HG02840 (cell line): ENCODE measurements at regions not wholly inside any gene's neighbourhood (a gene's known extent, or its start where the extent isn't known, plus 50 kb on each side); places are given as distances from the start of the nearest gene placed in this dataset.
"Not testable (repeated sequence)": the region's sequence is repeated elsewhere in the genome, so short reads cannot be mapped to it uniquely, and the experiment has no call there.

Experiments used
- ATAC-seq: cut with Tn5 transposase; IDR thresholded peaks from one replicate; pipeline ENCODE4 v1.9.1; 2021; ENCODE audit warnings: mild to moderate bottlenecking, moderate library complexity, moderate number of reproducible peaks; ENCODE audit not compliant: unreplicated experiment, low FRiP score

- ATAC-seq, result no peak
These were observed 993.1 kb upstream of the CNTN5 start for GRCh38 chr11:98027652-98028051.

- ATAC-seq, result no peak
These were observed 990.9 kb upstream of the CNTN5 start for GRCh38 chr11:98029832-98030231.

GRCh38 chr11:98036810-98037209 lies 983.9 kb upstream of the CNTN5 start:
- ATAC-seq, result no peak

- ATAC-seq, result no peak
These were observed 980.5 kb upstream of the CNTN5 start for GRCh38 chr11:98040061-98040808.

GRCh38 chr11:98047647-98048046 lies 973.1 kb upstream of the CNTN5 start:
- no peak for ATAC-seq

GRCh38 chr11:98053851-98054250 lies 966.9 kb upstream of the CNTN5 start:
- no peak for ATAC-seq

- no peak for ATAC-seq
These were observed 963.8 kb upstream of the CNTN5 start for GRCh38 chr11:98056945-98057344.

- no peak for ATAC-seq
These were observed 961.3 kb upstream of the CNTN5 start for GRCh38 chr11:98059488-98059887.

GRCh38 chr11:98060759-98061158 lies 960.0 kb upstream of the CNTN5 start:
- ATAC-seq, result no peak

GRCh38 chr11:98061858-98062257 lies 958.9 kb upstream of the CNTN5 start:
- no peak for ATAC-seq

GRCh38 chr11:98062714-98063113 lies 958.0 kb upstream of the CNTN5 start:
- no peak for ATAC-seq

- ATAC-seq, result no peak
These were observed 952.5 kb upstream of the CNTN5 start for GRCh38 chr11:98068251-98068650.

- ATAC-seq, result not testable (repeated sequence)
These were observed 951.6 kb upstream of the CNTN5 start for GRCh38 chr11:98069147-98069546.

GRCh38 chr11:98069861-98070260 lies 950.9 kb upstream of the CNTN5 start:
- ATAC-seq, result no peak

- ATAC-seq, result no peak
These were observed 929.8 kb upstream of the CNTN5 start for GRCh38 chr11:98090861-98091505.

- ATAC-seq, result no peak
These were observed 921.4 kb upstream of the CNTN5 start for GRCh38 chr11:98099371-98099770.

GRCh38 chr11:98100689-98101088 lies 920.1 kb upstream of the CNTN5 start:
- ATAC-seq, result no peak

- no peak for ATAC-seq
These were observed 919.4 kb upstream of the CNTN5 start for GRCh38 chr11:98101329-98101728.

GRCh38 chr11:98104249-98104648 lies 916.5 kb upstream of the CNTN5 start:
- no peak for ATAC-seq

GRCh38 chr11:98107736-98108135 lies 913.0 kb upstream of the CNTN5 start:
- no peak for ATAC-seq

- no peak for ATAC-seq
These were observed 910.7 kb upstream of the CNTN5 start for GRCh38 chr11:98110030-98110429.

- ATAC-seq, result no peak
These were observed 904.9 kb upstream of the CNTN5 start for GRCh38 chr11:98115873-98116272.
